ENCODE measurements at regions not wholly inside any gene's neighbourhood (a gene's known extent, or its start where the extent isn't known, plus 50 kb on each side); places are given as distances from the start of the nearest gene placed in this dataset.

GRCh38 chr6:92275150-92275549 is 1144.2 kb downstream of the EPHA7 start:
- WGBS, 2 experiments (ENCODE audit: extremely low coverage in 1 of 2, insufficient coverage in 1 of 2, insufficient read length in 1 of 2, insufficient replicate concordance in 2 of 2, low coverage in 1 of 2, low lambda C conversion rate in 2 of 2, missing lambda C conversion rate in 1 of 2), result 92% methylated on average over 4 of the region's 5 CpGs; no CpG with 5 or more reads in 1 of the 2 experiments
- no peak overlapping the region for H3K4me3 ChIP-seq (ENCODE audit: extremely low read depth in 1 of 4, insufficient read depth in 2 of 4, low read depth in 3 of 4, low read length in 4 of 4)
- POLR2A ChIA-PET (ENCODE audit: partially characterized antibody), result interaction anchor here (1.3 kb wide), 1 partner anchor 9 kb away, joined by 3 read pairs; no protein-coding TSS in a partner anchor

More at GRCh38 chr6:92275150-92275549, 1144.2 kb downstream of the EPHA7 start:
- no peak overlapping the region for H2BK20ac ChIP-seq (ENCODE audit: low read length)
- H3K23ac ChIP-seq (ENCODE audit: insufficient read length), result no peak overlapping the region
- no peaks in the 10 kb centered on the region for H3K79me2 ChIP-seq (ENCODE audit: control insufficient read depth in 1 of 2, insufficient read depth in 2 of 2, low read length in 2 of 2)
- no peaks in the 10 kb centered on the region for H3K36me3 ChIP-seq (ENCODE audit: control insufficient read depth in 2 of 4, insufficient read depth in 4 of 4, low read length in 3 of 4)
- no peak overlapping the region for H2BK15ac ChIP-seq (ENCODE audit: low read length)
- H2BK12ac ChIP-seq (ENCODE audit: low read depth, low read length), result no peak overlapping the region
- no peak overlapping the region for H4K5ac ChIP-seq (ENCODE audit: insufficient read length, low read depth, low read length)
- H3K27me3 ChIP-seq (replicated peaks in 1 of 4; ENCODE audit: control insufficient read depth in 3 of 4, extremely low read depth in 1 of 4, insufficient read depth in 3 of 4, low read length in 3 of 4), result no peaks in the 10 kb centered on the region
- no peaks in the 10 kb centered on the region for H4K20me1 ChIP-seq (replicated peaks in 1 of 2; ENCODE audit: control insufficient read depth in 1 of 2, insufficient read depth in 2 of 2, low read length in 2 of 2)
- H3K56ac ChIP-seq (replicated peaks; ENCODE audit: insufficient read length, low read depth, low read length), result no peak overlapping the region
- no peak overlapping the region for H3K4ac ChIP-seq (replicated peaks; ENCODE audit: insufficient read length, low read depth, low read length)
- H4K91ac ChIP-seq (replicated peaks; ENCODE audit: insufficient read length, low read length), result no peak overlapping the region
- TF ChIP-seq RBBP5 (IDR thresholded peaks at IDR 0.05; ENCODE audit: borderline replicate concordance, low read depth, low read length), result no peak
- TF ChIP-seq TEAD4 (IDR thresholded peaks at IDR 0.05; ENCODE audit: low read depth, low read length), result no peak
- no peak for TF ChIP-seq BACH1 (IDR thresholded peaks at IDR 0.05; ENCODE audit: low read length)
- no peak for TF ChIP-seq NRF1 (IDR thresholded peaks at IDR 0.05; ENCODE audit: low read depth, low read length)
- no peak for TF ChIP-seq CEBPB (IDR thresholded peaks at IDR 0.05; ENCODE audit: low read depth, low read length)
- TF ChIP-seq NANOG (IDR thresholded peaks at IDR 0.05; ENCODE audit: insufficient read depth, low read depth, low read length, poor library complexity, severe bottlenecking), result no peak
- no peak for TF ChIP-seq EP300 (IDR thresholded peaks at IDR 0.05; ENCODE audit: borderline replicate concordance in 1 of 2, low read depth in 2 of 2, low read length in 2 of 2)
- no peak for TF ChIP-seq EGR1 (IDR thresholded peaks at IDR 0.05; ENCODE audit: borderline replicate concordance, low read depth, low read length)
- no peak for TF ChIP-seq RAD21 (IDR thresholded peaks at IDR 0.05 in 1 of 2, conservative IDR thresholded peaks at IDR 0.05 in 1 of 2; ENCODE audit: low read depth in 2 of 2, low read length in 2 of 2)
- H3K18ac ChIP-seq (ENCODE audit: extremely low read depth, low read length), result no peak overlapping the region
- CTCF ChIA-PET (ENCODE audit: partially characterized antibody), result no interaction called here
- no peak overlapping the region for H3K14ac ChIP-seq (ENCODE audit: insufficient read length)
- no peaks in the 10 kb centered on the region for H3K79me1 ChIP-seq (ENCODE audit: low read depth, low read length)
- no peak overlapping the region for H2AFZ ChIP-seq (ENCODE audit: low read length)
- H3K9ac ChIP-seq (replicated peaks in 1 of 4; ENCODE audit: extremely low read depth in 1 of 4, low read depth in 3 of 4, low read length in 3 of 4), result no peak overlapping the region
- no peak overlapping the region for H2BK5ac ChIP-seq (ENCODE audit: low read depth, low read length)
- no peak overlapping the region for H2BK120ac ChIP-seq (replicated peaks; ENCODE audit: low read depth, low read length)
- no peaks in the 10 kb centered on the region for H3K4me1 ChIP-seq (replicated peaks in 1 of 4; ENCODE audit: control insufficient read depth in 3 of 4, insufficient read depth in 4 of 4, low read length in 3 of 4)
- H3K23me2 ChIP-seq (ENCODE audit: low read depth, low read length), result no peaks in the 10 kb centered on the region
- no peak for DNase-seq (ENCODE audit: low read depth in 1 of 2, low spot score in 2 of 2)
- no peak overlapping the region for H2AK5ac ChIP-seq (ENCODE audit: low read depth, low read length)
- H4K8ac ChIP-seq (ENCODE audit: extremely low read depth, insufficient read depth, low read length), result no peak overlapping the region
- no peaks in the 10 kb centered on the region for H3K9me3 ChIP-seq (ENCODE audit: insufficient read depth in 2 of 2, low read depth in 1 of 2, low read length in 1 of 2)
- H3K27ac ChIP-seq (ENCODE audit: low read depth, low read length), result no peak overlapping the region
- H3K4me2 ChIP-seq (ENCODE audit: insufficient read depth in 1 of 2, low read depth in 2 of 2, low read length in 2 of 2), result no peak overlapping the region
- no peak for FAIRE-seq

All from H1 (cell line).